ENCODE measurements at regions not wholly inside any gene's neighbourhood (a gene's known extent, or its start where the extent isn't known, plus 50 kb on each side); places are given as distances from the start of the nearest gene placed in this dataset.
"Not testable (repeated sequence)": the region's sequence is repeated elsewhere in the genome, so short reads cannot be mapped to it uniquely, and the experiment has no call there.

GRCh38 chr18:974606-975005 is 69.9 kb downstream of the ADCYAP1 start:
- H4K20me1 ChIP-seq (ENCODE audit: insufficient read depth); H3K36me3 ChIP-seq (ENCODE audit: low read depth); H2AFZ ChIP-seq; H3K9me2 ChIP-seq (ENCODE audit: insufficient read depth); H3K4me2 ChIP-seq (ENCODE audit: unreplicated experiment); H3K9me3 ChIP-seq (ENCODE audit: low read depth); H3F3A ChIP-seq (ENCODE audit: insufficient read depth); H3K4me3 ChIP-seq; DNase-seq; H3K79me2 ChIP-seq (ENCODE audit: insufficient read depth); H3K4me1 ChIP-seq (ENCODE audit: insufficient read depth); in situ Hi-C loops (cut with MboI); H3K27me3 ChIP-seq (replicated peaks; ENCODE audit: insufficient read depth); H3K9ac ChIP-seq; H3K27ac ChIP-seq: not testable (repeated sequence)
- 21 to 43% methylated on average over 3 to 5 of the region's 6 CpGs for WGBS, 2 experiments (ENCODE audit: low coverage in 1 of 2, low lambda C conversion rate in 2 of 2, missing lambda C conversion rate in 2 of 2)

GRCh38 chr18:976393-977128 is 71.9 kb downstream of the ADCYAP1 start:
- H3K27me3 ChIP-seq (replicated peaks; ENCODE audit: insufficient read depth); H3K9me3 ChIP-seq (ENCODE audit: low read depth); in situ Hi-C loops (cut with MboI); H3K36me3 ChIP-seq (ENCODE audit: low read depth); H2AFZ ChIP-seq; H4K20me1 ChIP-seq (ENCODE audit: insufficient read depth); H3K4me2 ChIP-seq (ENCODE audit: unreplicated experiment); H3K4me3 ChIP-seq; DNase-seq; H3K9ac ChIP-seq; H3K27ac ChIP-seq; H3K4me1 ChIP-seq (ENCODE audit: insufficient read depth); H3F3A ChIP-seq (ENCODE audit: insufficient read depth); H3K79me2 ChIP-seq (ENCODE audit: insufficient read depth); H3K9me2 ChIP-seq (ENCODE audit: insufficient read depth): not testable (repeated sequence)
- WGBS, 2 experiments (ENCODE audit: low coverage in 1 of 2, low lambda C conversion rate in 2 of 2, missing lambda C conversion rate in 2 of 2): 68 to 74% methylated on average over 21 to 27 of the region's 37 CpGs

- H3K4me3 ChIP-seq; H3K27ac ChIP-seq; H4K20me1 ChIP-seq (ENCODE audit: insufficient read depth); in situ Hi-C loops (cut with MboI); H3K9ac ChIP-seq; H3K4me2 ChIP-seq (ENCODE audit: unreplicated experiment); DNase-seq; H3K4me1 ChIP-seq (ENCODE audit: insufficient read depth); H3F3A ChIP-seq (ENCODE audit: insufficient read depth); H3K79me2 ChIP-seq (ENCODE audit: insufficient read depth); H3K9me3 ChIP-seq (ENCODE audit: low read depth); H3K27me3 ChIP-seq (replicated peaks; ENCODE audit: insufficient read depth); H2AFZ ChIP-seq; H3K36me3 ChIP-seq (ENCODE audit: low read depth); H3K9me2 ChIP-seq (ENCODE audit: insufficient read depth): not testable (repeated sequence)
- WGBS, 2 experiments (ENCODE audit: low coverage in 1 of 2, low lambda C conversion rate in 2 of 2, missing lambda C conversion rate in 2 of 2): 7% methylated on average over 1 of the region's 1 CpG
Observed at GRCh38 chr18:977327-977726, 72.7 kb downstream of the ADCYAP1 start.

- H3K27me3 ChIP-seq (replicated peaks; ENCODE audit: insufficient read depth); in situ Hi-C loops (cut with MboI); H3K4me3 ChIP-seq; H3K36me3 ChIP-seq (ENCODE audit: low read depth); H3K9ac ChIP-seq; H3K9me3 ChIP-seq (ENCODE audit: low read depth); H3K9me2 ChIP-seq (ENCODE audit: insufficient read depth); DNase-seq; H2AFZ ChIP-seq; H4K20me1 ChIP-seq (ENCODE audit: insufficient read depth); H3K4me1 ChIP-seq (ENCODE audit: insufficient read depth); H3F3A ChIP-seq (ENCODE audit: insufficient read depth); H3K4me2 ChIP-seq (ENCODE audit: unreplicated experiment); H3K79me2 ChIP-seq (ENCODE audit: insufficient read depth); H3K27ac ChIP-seq: not testable (repeated sequence)
- WGBS, 2 experiments (ENCODE audit: low coverage in 1 of 2, low lambda C conversion rate in 2 of 2, missing lambda C conversion rate in 2 of 2): 34 to 46% methylated on average over 2 to 3 of the region's 3 CpGs
Observed at GRCh38 chr18:977732-978131, 73.1 kb downstream of the ADCYAP1 start.

- peak; percentile 17 for DNase-seq
- no peaks in the 10 kb centered on the region for H3K9me3 ChIP-seq (ENCODE audit: low read depth)
- no peaks in the 10 kb centered on the region for H3K4me1 ChIP-seq (ENCODE audit: insufficient read depth)
- no peaks in the 10 kb centered on the region for H3K79me2 ChIP-seq (ENCODE audit: insufficient read depth)
- no peaks in the 10 kb centered on the region for H3K27me3 ChIP-seq (replicated peaks; ENCODE audit: insufficient read depth)
- H3K36me3 ChIP-seq (ENCODE audit: low read depth): no peaks in the 10 kb centered on the region
- in situ Hi-C loops (cut with MboI): no loop called here
- H3K9me2 ChIP-seq (ENCODE audit: insufficient read depth): no peaks in the 10 kb centered on the region
- no peaks in the 10 kb centered on the region for H4K20me1 ChIP-seq (ENCODE audit: insufficient read depth)
- no peak overlapping the region for H3K27ac ChIP-seq
- H3K4me2 ChIP-seq (ENCODE audit: unreplicated experiment): no peak overlapping the region
- no peak overlapping the region for H3K9ac ChIP-seq
- no peak for TF ChIP-seq EZH2 (IDR thresholded peaks at IDR 0.05; ENCODE audit: insufficient read depth, poor library complexity, severe bottlenecking)
- TF ChIP-seq EZH2phosphoT487 (IDR thresholded peaks at IDR 0.05; ENCODE audit: insufficient read depth, low read depth): no peak
- 31 to 33% methylated on average over 4 of the region's 4 CpGs for WGBS, 2 experiments (ENCODE audit: low coverage in 1 of 2, low lambda C conversion rate in 2 of 2, missing lambda C conversion rate in 2 of 2)
- H2AFZ ChIP-seq: no peak overlapping the region
- no peaks in the 10 kb centered on the region for H3F3A ChIP-seq (ENCODE audit: insufficient read depth)
- H3K4me3 ChIP-seq: no peak overlapping the region
Observed at GRCh38 chr18:980586-980985, 75.9 kb downstream of the ADCYAP1 start.
